GM18861 (cell line): ENCODE measurements at regions not wholly inside any gene's neighbourhood (a gene's known extent, or its start where the extent isn't known, plus 50 kb on each side); places are given as distances from the start of the nearest gene placed in this dataset.
"Not testable (repeated sequence)": the region's sequence is repeated elsewhere in the genome, so short reads cannot be mapped to it uniquely, and the experiment has no call there.

Experiments
- ATAC-seq: cut with Tn5 transposase; IDR thresholded peaks from one replicate; pipeline ENCODE4 v1.9.1; 2021; ENCODE audit not compliant: unreplicated experiment

DNA sequence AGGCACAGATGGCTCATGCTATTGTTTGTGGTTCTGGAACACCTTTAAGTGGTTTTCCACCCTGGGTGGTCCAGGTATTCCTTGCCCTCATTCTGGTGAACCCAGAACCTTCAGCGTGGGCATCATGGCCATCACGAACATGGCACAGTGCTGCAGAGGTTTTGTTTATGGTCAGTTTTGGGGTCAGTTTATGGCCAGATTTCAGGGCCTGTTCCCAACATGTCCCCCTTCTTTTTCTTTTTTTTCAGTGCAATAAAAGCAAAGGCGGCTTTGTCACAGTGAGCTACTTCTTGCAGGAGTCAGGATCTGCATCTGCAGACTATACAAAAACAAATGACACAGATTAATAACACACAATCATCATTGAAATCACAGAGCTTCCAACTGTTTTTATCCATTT, 1085.0 kb upstream of the ALCAM start:
- ATAC-seq = no peak

DNA sequence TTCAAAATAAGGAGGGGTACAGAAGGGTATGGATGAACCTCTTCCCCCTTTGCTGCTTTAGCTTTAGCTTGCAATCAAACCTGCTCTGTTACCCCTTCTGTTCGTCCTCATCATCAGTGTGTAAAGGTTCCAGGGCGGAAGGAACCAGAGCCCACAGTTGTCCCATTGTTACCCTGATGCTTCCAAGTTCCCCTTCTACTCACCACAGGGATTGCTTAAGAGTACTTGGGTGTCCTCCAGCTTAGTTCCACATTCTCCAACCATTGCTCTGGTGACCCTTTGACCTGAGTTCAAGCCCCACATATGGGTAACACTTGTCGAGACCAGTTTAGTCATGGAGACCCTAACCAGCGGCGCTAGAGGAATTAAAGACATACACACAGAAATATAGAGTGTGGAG, 1080.1 kb upstream of the ALCAM start:
- ATAC-seq = no peak

DNA sequence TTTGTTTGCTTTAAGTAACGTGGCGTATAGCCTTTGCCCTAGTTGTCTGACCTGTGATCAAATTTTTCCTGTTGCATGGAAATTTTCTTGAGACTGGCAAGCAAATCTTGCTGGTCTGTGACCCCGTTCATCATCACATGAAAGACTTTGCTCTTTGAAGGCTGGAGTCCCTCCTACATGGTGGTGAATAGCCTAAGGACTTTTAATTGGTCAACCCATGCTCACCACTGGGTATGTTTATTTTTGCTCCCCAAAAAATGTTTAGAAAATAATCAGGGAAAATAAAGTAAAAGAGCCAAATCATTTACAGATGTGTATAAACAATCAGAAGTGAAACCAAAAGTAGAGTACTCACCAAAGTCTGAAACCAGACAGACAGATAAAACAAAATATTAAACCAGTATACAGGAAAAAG, 1075.3 kb upstream of the ALCAM start:
- peak; percentile 75 for ATAC-seq

DNA sequence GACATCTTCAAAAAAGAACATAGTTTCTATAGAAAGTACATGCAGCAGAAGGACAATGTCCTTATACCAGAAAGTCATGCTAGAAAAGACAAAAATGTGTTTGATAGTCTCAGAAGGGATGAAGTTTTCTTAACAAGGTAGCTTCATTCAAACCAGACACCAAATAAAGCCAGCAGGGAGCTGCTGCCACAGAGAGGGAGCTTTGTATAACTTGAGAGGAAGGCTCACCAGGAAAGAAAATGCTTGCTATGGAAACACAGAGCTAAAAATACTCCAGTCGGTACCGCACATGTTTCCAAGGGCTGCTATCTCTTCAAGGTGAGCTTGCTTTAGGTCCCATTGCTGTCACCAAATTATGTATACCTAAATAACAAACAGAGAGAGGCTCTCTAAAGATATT, 1074.8 kb upstream of the ALCAM start:
- ATAC-seq = peak; percentile 23

DNA sequence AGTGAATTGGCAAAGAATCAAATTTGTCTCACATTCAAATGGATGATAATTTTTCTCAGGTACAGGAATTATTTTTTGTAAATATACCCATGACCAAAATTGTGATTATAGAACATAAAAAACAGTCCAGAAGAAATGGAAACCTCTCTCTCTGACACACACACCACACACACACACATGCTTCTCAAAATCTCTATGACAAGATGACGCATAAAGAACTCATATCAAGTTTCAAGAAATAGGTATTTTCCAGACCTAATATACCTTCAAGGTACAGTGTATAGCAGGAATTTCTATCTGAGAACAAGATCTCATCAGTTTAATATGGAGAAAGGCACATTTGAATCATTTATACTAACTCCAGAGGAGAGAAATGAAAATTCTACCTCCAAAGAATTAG, 1069.1 kb upstream of the ALCAM start:
- ATAC-seq = no peak

DNA sequence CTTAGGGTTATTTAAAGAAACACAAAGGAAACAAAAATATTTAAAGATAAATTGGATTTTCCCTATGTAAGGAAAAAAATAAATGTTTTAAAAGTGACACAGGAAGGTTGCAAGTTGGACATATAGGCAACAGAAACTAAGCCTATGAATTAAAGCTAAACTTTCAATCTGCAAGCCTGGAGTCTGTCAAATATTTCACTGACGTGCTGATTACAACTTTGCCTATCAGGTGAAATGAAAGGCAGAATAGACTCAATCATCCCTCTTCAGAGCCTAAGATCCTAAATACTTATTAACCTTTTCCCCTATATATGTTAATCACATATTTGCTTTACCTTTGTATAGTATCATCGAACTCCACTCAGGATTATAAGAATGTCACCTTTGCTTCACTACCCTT, 1068.0 kb upstream of the ALCAM start:
- ATAC-seq = no peak

DNA sequence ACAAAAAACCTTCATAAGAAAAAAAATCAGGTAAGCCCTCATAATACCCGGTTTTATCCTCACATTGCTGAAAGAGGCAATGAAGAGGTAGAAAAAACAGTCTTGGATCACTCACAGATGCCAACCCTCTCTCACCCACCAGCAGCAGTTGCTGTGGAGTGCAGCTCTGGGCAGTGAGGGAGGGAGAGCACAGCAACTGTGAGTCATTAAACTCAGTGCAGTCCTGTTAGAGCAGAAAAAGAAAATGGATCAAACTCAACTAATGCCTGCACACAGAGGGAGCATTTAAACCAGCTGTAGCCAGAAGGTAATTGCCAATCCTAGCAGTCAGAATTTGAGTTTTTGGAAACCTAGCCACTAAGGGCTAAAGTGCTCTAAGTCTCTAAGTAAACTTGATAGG, 1050.6 kb upstream of the ALCAM start:
- ATAC-seq = no peak

DNA sequence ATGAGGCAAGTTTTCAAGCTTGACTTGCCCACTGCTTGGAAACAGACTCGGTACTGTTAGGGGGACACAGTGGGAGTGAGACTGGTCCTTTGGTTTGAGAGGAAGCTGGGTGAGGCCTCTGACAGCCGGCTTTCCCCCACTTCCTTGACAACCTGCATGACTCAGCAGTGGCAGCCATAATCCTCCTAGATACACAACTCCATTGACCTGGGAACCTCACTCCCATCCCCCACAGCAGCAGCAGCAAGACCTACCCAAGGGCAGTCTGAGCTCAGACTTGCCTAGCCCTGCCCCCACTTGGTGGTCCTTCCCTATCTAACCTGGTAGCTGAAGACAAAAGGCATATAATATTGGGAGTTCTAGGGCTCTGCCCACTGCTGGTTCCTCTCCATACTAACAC, 1043.5 kb upstream of the ALCAM start:
- ATAC-seq = no peak

DNA sequence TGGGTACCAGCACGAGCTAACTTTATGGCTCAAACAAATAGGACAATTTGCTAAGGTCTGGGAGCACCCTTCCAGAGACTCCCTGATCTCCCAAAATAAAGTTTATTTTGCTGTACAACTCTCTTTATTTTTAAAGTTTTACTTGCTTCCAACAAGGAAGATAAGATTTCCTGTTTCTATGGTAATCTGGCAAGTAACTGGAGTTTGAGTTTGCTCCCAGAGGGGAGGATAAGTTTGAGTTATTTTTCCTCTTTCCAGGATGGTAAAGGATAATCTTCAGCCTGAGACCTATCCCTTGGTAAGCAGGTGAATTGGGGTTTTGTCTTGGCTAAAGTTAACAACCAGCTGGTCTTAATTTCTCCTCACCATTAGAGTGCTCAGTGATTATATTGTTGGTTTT, 1019.4 kb upstream of the ALCAM start:
- ATAC-seq = no peak

DNA sequence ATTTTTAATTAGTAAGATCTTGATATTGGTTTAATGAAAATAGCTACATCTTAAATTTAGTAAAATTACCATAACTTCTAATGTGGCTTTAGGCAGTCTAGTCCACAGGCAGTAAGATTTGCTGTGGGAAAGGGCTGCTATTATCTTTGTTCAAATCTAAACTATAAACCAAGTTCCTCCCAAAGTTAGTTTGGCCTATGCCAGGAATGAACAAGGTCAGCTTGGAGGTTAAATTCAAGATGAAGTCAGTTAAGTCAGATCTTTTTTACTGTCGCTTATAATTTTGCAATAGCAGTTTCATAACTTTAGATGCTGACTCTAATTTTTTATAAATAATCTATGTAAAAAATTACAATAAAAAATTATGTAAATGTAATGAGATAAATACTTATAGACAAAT, 1016.9 kb upstream of the ALCAM start:
- ATAC-seq = no peak

DNA sequence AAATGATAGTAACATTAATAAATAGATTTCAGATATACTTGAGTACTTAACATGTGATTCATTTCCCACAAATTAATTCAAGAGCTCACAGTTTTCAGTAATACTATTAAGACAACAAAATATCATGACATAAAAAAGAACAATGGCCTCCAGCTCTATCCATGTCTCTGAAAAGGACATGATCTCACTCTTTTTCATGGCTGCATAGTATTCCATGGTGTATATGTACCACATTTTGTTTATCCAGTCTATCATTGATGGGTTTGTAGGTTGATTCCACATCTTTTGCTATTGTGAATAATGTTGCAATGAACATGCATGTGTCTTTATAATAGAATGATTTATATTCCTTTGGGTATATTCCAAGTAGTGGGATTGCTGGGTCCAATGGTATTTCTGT, 1012.8 kb upstream of the ALCAM start:
- ATAC-seq = no peak

DNA sequence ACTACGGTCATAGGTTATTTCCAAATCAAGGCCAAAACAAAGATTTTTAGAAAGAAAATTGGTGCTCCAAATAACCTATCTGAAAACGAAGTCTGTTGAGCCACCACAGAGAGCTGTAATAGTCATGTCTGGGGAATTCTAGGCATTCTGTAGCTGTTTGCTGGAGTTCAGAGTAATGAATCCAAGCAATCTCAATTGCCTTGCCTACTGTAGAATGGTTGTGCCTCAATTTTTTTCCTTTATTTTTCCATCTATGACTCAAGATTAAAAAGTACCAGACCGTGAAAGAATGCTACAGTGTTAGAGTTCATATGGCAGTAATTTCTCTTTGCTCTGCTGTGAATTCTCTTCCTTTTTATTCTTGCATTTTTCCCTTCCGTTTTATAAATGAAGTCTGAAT, 1007.2 kb upstream of the ALCAM start:
- ATAC-seq = no peak

DNA sequence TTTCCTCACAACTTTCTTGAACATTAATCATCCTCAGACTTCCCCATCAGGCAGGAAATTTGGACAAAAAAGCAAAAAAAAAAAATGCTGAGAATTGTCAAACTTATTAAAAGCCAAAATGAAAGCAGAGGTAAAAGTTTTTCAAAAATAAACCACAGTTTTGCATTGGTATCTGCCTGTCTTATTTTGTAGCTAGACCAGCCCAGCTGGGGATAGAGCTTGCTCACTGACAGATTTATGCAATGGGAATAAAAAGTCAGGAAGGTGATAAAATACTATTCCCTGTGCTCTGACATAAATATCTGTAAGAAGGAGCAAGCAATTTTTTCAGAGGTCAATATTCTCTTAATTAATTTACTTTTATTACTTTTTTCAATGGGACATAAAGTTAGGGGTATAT, 1006.7 kb upstream of the ALCAM start:
- no peak for ATAC-seq

DNA sequence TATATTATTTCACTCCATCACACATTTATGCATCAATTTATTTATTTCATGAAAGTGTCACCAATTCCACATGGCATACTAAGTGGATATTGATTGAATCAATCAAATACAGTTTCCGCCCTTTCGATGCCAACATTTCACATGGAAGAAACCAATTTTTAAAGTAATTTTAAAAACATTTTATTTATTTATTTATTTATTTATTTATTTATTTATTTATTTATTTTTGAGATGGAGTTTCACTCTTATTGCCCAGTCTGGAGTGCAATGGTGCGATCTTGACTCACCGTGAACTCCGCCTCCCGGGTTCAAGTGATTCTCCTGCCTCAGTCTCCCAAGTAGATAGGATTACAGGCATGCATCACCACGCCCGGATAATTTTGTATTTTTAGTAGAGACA, 1005.0 kb upstream of the ALCAM start:
- not testable (repeated sequence) for ATAC-seq

DNA sequence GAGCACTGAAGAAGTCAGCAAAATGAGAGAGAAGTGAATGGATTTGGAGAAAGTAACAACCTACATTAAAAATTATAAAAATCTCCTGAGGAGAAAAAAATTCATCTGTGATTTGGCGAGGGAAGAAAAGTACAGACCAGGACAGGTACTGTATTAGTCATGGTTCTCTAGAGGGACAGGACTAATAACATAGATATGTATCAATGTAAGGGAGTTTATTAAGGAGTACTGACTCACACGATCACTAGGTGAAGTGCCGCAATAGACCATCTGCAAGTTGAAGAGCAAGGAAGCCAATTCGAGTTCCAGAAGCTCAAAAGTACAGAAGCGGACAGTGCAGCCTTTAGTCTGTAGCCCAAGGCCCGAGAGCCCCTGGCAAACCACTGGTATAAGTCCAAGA, 1004.4 kb upstream of the ALCAM start:
- no peak for ATAC-seq

DNA sequence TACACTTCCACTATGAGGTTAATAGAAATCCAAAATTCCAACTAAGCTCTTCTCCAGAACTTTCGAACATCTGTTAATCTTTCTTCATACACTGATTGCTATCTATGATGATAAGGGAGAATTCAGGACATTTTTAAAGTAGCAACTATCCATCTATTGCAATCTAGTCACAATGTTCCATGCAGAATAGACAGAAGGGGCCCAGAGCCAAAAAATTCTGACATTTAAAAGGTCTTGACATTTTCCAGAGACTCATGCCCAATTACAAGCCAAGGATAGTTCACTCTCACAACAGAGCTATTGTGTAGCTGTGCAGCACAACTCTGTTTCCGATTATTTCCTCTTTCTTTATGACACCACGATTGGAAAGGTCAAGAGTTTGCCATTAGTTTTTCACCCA, 999.7 kb upstream of the ALCAM start:
- ATAC-seq = no peak

DNA sequence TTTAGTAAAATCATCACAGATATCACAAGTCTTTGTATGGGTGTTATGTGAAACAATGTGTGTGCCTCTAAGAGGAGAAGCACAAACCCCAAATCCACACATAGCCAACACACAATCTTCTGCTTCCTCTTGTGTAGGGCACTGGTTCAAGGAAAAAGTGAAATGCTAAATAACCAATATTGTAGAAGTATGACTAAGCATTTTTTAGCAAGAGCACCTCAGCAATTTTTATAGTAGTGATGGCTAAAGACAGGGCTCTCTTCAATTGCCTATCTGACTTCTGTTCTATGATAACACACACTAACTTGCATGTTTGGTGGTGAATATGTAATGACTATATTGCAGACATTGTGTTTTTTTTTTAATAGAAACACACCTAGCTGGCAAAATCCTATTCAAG, 997.9 kb upstream of the ALCAM start:
- ATAC-seq = no peak

DNA sequence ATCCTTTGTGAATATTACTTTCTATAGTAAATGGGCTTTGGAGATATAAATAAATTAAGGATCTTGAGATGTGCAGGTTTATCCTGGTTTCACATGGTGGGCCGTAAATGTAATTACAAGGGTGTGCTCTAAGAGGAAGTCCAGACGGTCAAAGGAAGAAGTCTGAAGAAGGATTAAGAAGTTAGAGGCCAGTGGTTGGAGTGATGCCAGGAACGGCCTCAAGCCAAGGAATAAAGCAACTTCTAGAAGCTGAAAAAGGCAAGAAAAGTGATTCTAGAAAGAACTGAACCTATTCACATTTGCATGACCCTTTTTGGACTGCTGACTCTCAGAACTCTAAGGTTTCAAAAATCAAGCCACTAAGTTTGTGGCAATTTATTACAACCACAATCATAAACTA, 981.3 kb upstream of the ALCAM start:
- ATAC-seq = no peak

DNA sequence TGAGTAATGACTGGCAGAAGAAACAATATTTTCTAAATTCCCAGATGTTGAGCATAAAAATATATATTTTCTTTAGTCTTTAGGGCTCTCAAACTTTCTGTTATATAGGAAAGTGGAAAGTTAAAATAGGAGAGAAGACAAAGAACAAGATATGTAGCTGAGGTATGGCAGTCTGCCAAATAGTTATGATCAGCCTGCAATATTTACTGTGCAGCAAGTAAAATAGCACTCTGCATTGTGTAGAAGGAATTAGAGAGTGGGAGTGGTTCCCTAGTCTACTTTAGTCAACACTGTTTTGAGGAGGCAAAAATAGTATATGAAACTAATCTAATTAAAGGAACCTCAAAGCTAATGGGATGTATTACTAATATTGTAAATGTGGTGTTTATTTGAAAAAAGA, 978.1 kb upstream of the ALCAM start:
- ATAC-seq = no peak

DNA sequence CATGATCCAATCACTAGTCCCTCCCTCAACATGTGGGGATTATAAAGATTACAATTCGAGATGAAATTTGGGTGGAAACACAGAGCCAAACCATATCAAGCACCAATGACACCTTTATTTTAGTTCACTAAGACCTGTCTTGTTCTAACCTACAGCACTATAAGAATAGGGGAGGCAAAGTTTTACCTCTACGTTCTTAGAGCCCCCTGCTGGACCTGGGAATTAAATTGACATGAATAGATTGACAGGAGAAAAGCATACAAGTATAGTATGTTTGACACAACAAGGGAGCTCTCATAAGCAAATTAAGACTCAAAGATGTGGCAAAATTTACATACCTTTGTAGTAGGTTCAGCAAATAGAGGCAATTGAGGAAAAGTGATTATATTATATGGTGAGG, 974.4 kb upstream of the ALCAM start:
- ATAC-seq = no peak

DNA sequence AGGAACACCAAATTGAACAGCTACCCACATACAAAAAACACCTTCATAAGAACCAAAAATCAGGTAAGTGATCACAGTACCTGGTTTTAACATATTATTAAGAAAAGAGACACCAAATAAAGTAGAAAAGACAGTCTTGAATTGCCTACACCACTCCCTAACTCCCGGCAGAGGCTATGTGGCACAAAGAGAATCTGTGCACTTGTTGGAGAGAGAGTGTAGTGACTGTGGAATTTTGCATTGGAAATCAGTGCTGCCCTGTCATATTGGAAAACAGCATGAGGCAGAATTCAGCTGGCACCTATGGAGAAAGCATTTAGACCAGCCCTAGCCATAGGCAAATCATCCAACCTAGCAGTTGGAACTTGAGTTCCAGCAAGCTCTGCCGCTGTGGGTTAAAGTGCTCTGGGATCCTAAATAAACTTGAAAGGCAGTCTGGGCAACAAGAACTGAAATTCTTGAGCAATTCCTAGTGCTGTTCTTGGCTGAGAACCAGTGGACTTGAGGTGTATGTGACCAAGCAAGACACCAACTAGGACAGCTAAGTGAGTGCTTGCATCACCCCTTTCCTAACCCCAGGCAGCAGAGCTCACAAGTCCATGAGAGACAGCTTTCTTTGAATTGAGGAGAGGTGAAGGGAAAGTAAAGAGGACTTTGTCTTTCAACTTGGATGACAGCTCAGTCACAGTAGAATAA, 969.6 kb upstream of the ALCAM start:
- ATAC-seq = no peak

DNA sequence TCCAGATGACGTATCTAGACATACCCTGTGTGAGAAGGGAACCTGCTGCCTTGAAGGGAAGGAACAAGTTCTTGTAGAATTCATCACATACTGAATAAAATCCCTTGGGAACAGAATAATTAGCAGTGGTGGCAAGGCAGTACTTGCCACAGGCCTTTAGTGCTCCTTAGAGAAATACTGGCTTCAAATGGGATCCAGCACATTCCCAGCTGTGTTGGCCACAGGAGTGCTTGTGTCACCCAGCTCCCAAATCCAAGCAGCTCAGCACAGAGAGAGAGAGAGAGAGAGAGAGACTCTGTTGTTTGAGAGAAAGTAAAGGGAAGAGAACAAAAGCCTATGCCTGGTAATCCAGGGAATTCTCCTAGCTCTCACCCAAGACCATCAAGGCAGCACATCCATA, 969.0 kb upstream of the ALCAM start:
- no peak for ATAC-seq

DNA sequence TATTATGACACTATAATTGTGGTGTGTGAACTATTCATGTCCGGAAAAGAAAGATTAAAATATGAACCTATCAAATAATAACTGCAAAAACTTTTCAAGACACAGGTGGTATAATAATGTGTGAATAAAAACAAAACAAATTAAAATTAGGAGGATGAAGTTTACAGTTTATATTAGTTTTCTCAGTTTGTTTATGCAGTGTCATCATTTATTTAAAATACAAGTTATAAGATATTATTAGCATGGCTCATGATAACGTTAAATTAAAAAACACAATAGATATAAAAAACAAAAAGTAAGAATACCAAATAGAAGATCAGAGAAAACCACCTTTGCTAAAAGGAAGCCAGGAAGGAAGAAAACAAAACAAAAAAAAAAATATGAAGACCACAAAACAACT, 963.8 kb upstream of the ALCAM start:
- no peak for ATAC-seq

DNA sequence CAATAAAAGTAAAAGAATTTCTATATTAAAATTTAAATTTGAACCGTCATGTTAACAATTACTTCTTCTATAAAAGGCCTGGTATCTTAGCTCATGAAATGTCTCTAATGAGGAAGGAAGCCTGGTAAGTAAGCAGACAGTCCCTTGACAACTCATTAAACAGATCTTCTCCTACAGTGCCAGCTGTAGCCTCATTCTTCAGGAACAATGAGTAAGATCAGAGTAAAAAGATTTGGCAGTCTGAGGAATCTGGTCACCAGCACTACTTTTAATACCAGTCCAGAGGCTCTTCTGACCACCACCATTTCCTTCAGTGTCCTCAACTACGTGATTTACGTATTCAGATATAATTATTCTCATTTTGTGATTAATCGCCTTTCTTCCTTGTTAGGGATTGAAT, 955.0 kb upstream of the ALCAM start:
- ATAC-seq = no peak
